K562 (cell line): ENCODE measurements at regions not wholly inside any gene's neighbourhood (a gene's known extent, or its start where the extent isn't known, plus 50 kb on each side); places are given as distances from the start of the nearest gene placed in this dataset.

Experiments
- ATAC-seq: fragments of 200-7000 bp; cut with Tn5 transposase; 3 replicates; pipeline ENCODE4 v1.9.1; 2020; ENCODE audit warnings: moderate library complexity
- BruUV-seq: library from RNA; stranded (reverse); fragments of 400-500 nt; replicated peaks from 2 replicates; lab custom pipeline; 2021; lab: Mats Ljungman, UMichigan
- CTCF ChIA-PET: fragments of 300-600 bp; formaldehyde crosslinking; extraction: SDS; loops from one replicate; lab custom pipeline; 2021; ENCODE audit warnings: low intra/inter-chr PET ratio; lab: Yijun Ruan, JAX
- POLR2A ChIA-PET: fragments of 300-600, 350-650 bp; sonication (Branson Sonifier 250); formaldehyde crosslinking; extraction: SDS; loops from one replicate; lab custom pipeline; 2021; ENCODE audit warnings: antibody characterized with exemption, inconsistent platforms; lab: Yijun Ruan, JAX
- DNase-seq, 4 experiments: peaks; one replicate each; pipeline versions ENCODE4 v3.0.0 to v3.0.0-alpha.2; 2011 to 2018; ENCODE audit warnings: low spot score in 3 of 4, mixed read lengths in 3 of 4; ENCODE audit errors: extremely low read depth in 1 of 4
- FAIRE-seq: peaks from 2 replicates; lab custom pipeline; 2011; peaks lifted over from hg19 to GRCh38; lab: Jason Lieb, UNC
- H2AFZ ChIP-seq: 2 replicates; pipeline ENCODE4 v1.6.0; 2011; ENCODE audit warnings: low read depth, low read length, control low read depth, inconsistent platforms
- H3K27ac ChIP-seq: fragments of 200-600 bp; 3 replicates; pipeline ENCODE4 v1.8.0; 2011; ENCODE audit warnings: low read depth, mild to moderate bottlenecking, control low read depth, inconsistent platforms, low read length, moderate library complexity, mixed read lengths; ENCODE audit errors: extremely low read depth
- H3K27me3 ChIP-seq, 2 experiments: fragments of 300-600 bp in 1 of 2; 2 replicates in 1 of 2; 3 replicates in 1 of 2; pipeline versions ENCODE4 v1.6.0 to v1.8.0; 2011; ENCODE audit warnings: inconsistent platforms in 2 of 2, low read length in 2 of 2, mild to moderate bottlenecking in 1 of 2, mixed read lengths in 1 of 2, moderate library complexity in 1 of 2; ENCODE audit not compliant: control insufficient read depth in 2 of 2, insufficient read depth in 2 of 2
- H3K36me3 ChIP-seq: fragments of 300-600 bp; 3 replicates; pipeline ENCODE4 v1.8.0; 2011; ENCODE audit warnings: mild to moderate bottlenecking, low read length, inconsistent platforms; ENCODE audit not compliant: control insufficient read depth, insufficient read depth
- H3K4me1 ChIP-seq, 2 experiments: fragments of 200-600 bp in 1 of 2; replicated peaks in 1 of 2; 2 replicates in 1 of 2; 3 replicates in 1 of 2; pipeline versions ENCODE4 v1.5.1 to v1.8.0; 2011; ENCODE audit warnings: inconsistent platforms in 2 of 2, low read length in 2 of 2, mild to moderate bottlenecking in 1 of 2, mixed read lengths in 1 of 2, moderate library complexity in 1 of 2; ENCODE audit not compliant: control insufficient read depth in 2 of 2, insufficient read depth in 2 of 2
- H3K4me2 ChIP-seq: 2 replicates; pipeline ENCODE4 v1.6.1; 2011; ENCODE audit warnings: low read length, control low read depth, inconsistent platforms, mixed read lengths; ENCODE audit not compliant: insufficient read depth
- H3K4me3 ChIP-seq: fragments of 200-600 bp; sonication (generic), shearing (Covaris generic); 2 replicates; pipeline ENCODE4 v1.5.1; 2016; ENCODE audit warnings: control low read depth, inconsistent platforms
- H3K79me2 ChIP-seq: fragments of 200-600 bp; 3 replicates; pipeline ENCODE4 v1.8.0; 2011; ENCODE audit warnings: low read length, inconsistent platforms; ENCODE audit not compliant: control insufficient read depth, insufficient read depth
- H3K9ac ChIP-seq, 2 experiments: 2 replicates each; pipeline versions ENCODE4 v1.6.0 to v1.6.1; 2011; ENCODE audit warnings: low read depth in 2 of 2, low read length in 2 of 2, control low read depth in 1 of 2, inconsistent platforms in 1 of 2, mild to moderate bottlenecking in 1 of 2, mixed read lengths in 1 of 2; ENCODE audit not compliant: insufficient read depth in 1 of 2
- H3K9me1 ChIP-seq: one replicate; pipeline ENCODE4 v1.6.0; 2011; ENCODE audit warnings: inconsistent platforms, mild to moderate bottlenecking, low read length, moderate library complexity; ENCODE audit not compliant: control insufficient read depth, insufficient read depth
- H3K9me3 ChIP-seq: replicated peaks from 2 replicates; pipeline ENCODE4 v1.5.1; 2011; ENCODE audit warnings: low read depth, low read length, inconsistent platforms; ENCODE audit not compliant: control insufficient read depth, insufficient read depth
- H4K20me1 ChIP-seq: replicated peaks from 2 replicates; pipeline ENCODE4 v1.6.1; 2011; ENCODE audit warnings: low read length, inconsistent platforms, mixed read lengths; ENCODE audit not compliant: control insufficient read depth, insufficient read depth
- CHD2 ChIP-seq: IDR thresholded peaks from 2 replicates; pipeline ENCODE4 v1.6.1; 2011; ENCODE audit warnings: low read depth, low read length
- CXXC5 ChIP-seq: fragments of 250-450 bp; sonication (Bioruptor Pico); IDR thresholded peaks from 2 replicates; pipeline ENCODE4 v1.8.0; 2022; ENCODE audit warnings: inconsistent platforms, mild to moderate bottlenecking, moderate library complexity
- DNMT1 ChIP-seq: fragments of 450-650 bp; IDR thresholded peaks from 2 replicates; pipeline ENCODE4 v1.6.1; 2016; ENCODE audit warnings: antibody characterized with exemption, mild to moderate bottlenecking
- ETV5 ChIP-seq: sonication (generic); formaldehyde crosslinking; IDR thresholded peaks from 2 replicates; pipeline ENCODE4 v1.4.0; 2020; ENCODE audit warnings: low read depth, mild to moderate bottlenecking, missing genetic modification reagents
- EWSR1 ChIP-seq: fragments of 450-650 bp; IDR thresholded peaks from 2 replicates; pipeline ENCODE4 v1.6.1; 2018; ENCODE audit warnings: borderline replicate concordance, mild to moderate bottlenecking, low read depth, moderate library complexity; ENCODE audit not compliant: partially characterized antibody
- HDAC3 ChIP-seq: fragments of 450-650 bp; IDR thresholded peaks from 2 replicates; pipeline ENCODE4 v1.6.1; 2018; ENCODE audit warnings: borderline replicate concordance, mild to moderate bottlenecking, moderate library complexity; ENCODE audit not compliant: partially characterized antibody
- POLR2A ChIP-seq: fragments of 450-650 bp; conservative IDR thresholded peaks from 2 replicates; pipeline ENCODE4 v1.6.1; 2016
- POLR2AphosphoS5 ChIP-seq: IDR thresholded peaks from 2 replicates; pipeline ENCODE4 v1.6.1; 2011; ENCODE audit warnings: mild to moderate bottlenecking, low read depth, low read length, moderate library complexity; ENCODE audit not compliant: control insufficient read depth, insufficient read depth
- POLR2G ChIP-seq: fragments of 200-400 bp; formaldehyde crosslinking; IDR thresholded peaks from 2 replicates; pipeline ENCODE4 v1.6.1; 2017; ENCODE audit warnings: low read depth, mild to moderate bottlenecking, antibody characterized with exemption, low read length, moderate library complexity
- RBFOX2 ChIP-seq: fragments of 200-400 bp; formaldehyde crosslinking; IDR thresholded peaks from 2 replicates; pipeline ENCODE4 v1.6.1; 2017; ENCODE audit warnings: low read depth, mild to moderate bottlenecking, low read length, moderate library complexity
- SUPT5H ChIP-seq: fragments of 450-650 bp; IDR thresholded peaks from 2 replicates; pipeline ENCODE4 v1.6.1; 2016
- WGBS: fragments of 100-300 bp; shearing (Covaris generic); methylation state at CpG from one replicate; pipeline ENCODE4 v1.1.6; 2016; ENCODE audit warnings: low coverage, mixed read lengths; ENCODE audit not compliant: insufficient coverage; ENCODE audit errors: missing lambda C conversion rate; 5-methylcytosine and 5-hydroxymethylcytosine counted together
- in situ Hi-C: fragments of 300-500 bp; cut with MboI; formaldehyde crosslinking; loops from 4 replicates; pipeline ENCODE4 v1.15.0; 2018; ENCODE audit warnings: inconsistent platforms, mixed read lengths
- intact Hi-C: fragments of 100-400 bp; cut with micrococcal nuclease; formaldehyde crosslinking; loops from 2 replicates; pipeline ENCODE4 v1.14.2; 2022

DNA sequence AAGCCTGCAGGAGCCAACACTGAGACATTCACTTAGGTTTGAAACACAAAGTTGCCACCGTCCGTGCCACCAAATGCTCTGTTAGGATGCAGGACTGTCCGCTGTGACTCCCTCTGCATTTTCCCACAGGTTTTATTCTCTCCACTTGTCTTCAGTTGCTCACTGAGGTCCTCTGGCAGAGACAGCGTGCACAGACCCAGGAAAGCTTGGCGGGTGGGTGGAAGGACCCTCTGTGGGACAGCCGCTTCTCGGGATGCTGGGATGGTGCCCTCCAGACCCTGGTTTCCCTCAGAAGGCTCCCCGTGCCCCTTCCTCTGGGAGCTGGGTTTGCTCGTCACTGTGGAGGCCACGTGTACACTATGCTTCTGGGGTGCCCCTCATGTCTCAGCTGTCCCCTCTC lies 733.6 kb downstream of the GALR1 start:
- H3K27ac ChIP-seq, result no peak overlapping the region
- 89% methylated on average over 9 of the region's 10 CpGs for WGBS
- POLR2A ChIA-PET, result interaction anchor here (1.3 to 1.7 kb wide), 2 partner anchors 9 to 11 kb away, joined by 3 to 4 read pairs; no protein-coding TSS in a partner anchor
- H3K9me3 ChIP-seq, result no peaks in the 10 kb centered on the region; the same call in 1 of the 2 replicates
- no peak overlapping the region for H3K4me2 ChIP-seq
- peak; percentile 59 for TF ChIP-seq POLR2G
- peak; percentile 30; the same call in 1 of the 2 replicates for TF ChIP-seq RBFOX2
- peak; percentile 68 for TF ChIP-seq POLR2A
- no peak for TF ChIP-seq HDAC3
- peak; percentile 41 for TF ChIP-seq CHD2
- no peak for TF ChIP-seq DNMT1
- peak; percentile 20 for TF ChIP-seq EWSR1
- no peak for TF ChIP-seq ETV5
- TF ChIP-seq POLR2AphosphoS5, result peak; percentile 58; the same call in 1 of the 2 replicates
- no peak for TF ChIP-seq CXXC5 (CRISPR knock-in tag)
- TF ChIP-seq SUPT5H, result peak; percentile 47; the same call in 1 of the 2 replicates
- TF ChIP-seq, all 486 proteins: peak for 7
- intact Hi-C loops, result no loop called here
- peaks cover 98% of the 10 kb centered on the region for H3K79me2 ChIP-seq
- H2AFZ ChIP-seq, result no peak overlapping the region
- peaks cover 29% of the 10 kb centered on the region for H4K20me1 ChIP-seq
- CTCF ChIA-PET, result no interaction called here
- ATAC-seq (peak; percentile 5; the same call in 1 of the 3 replicates), FAIRE-seq (no peak), DNase-seq (no peak)
- H3K9me1 ChIP-seq, result peaks cover 3% of the 10 kb centered on the region
- H3K27me3 ChIP-seq, result no peaks in the 10 kb centered on the region
- BruUV-seq, result no TSS peak
- in situ Hi-C loops, result no loop called here
- H3K4me3 ChIP-seq, result no peak overlapping the region
- peaks cover 99% of the 10 kb centered on the region for H3K36me3 ChIP-seq
- H3K9ac ChIP-seq, result peak overlapping the region in 1 of 2 experiments; percentile 77; a peak in 2 of 4 replicates
- peaks cover 6 to 11% of the 10 kb centered on the region in 2 experiments; a peak in 4 of 5 replicates for H3K4me1 ChIP-seq
